BLaER1 treated with 17β-estradiol and CSF1 and Interleukin-3, amounts not matched to agents 10 nM and 100 nM (cell line): ENCODE measurements at regions not wholly inside any gene's neighbourhood (a gene's known extent, or its start where the extent isn't known, plus 50 kb on each side); places are given as distances from the start of the nearest gene placed in this dataset.

ENCODE experiments used
- H3K27ac ChIP-seq, 11 experiments: shearing (Covaris generic); formaldehyde crosslinking; 2 replicates each; pipeline ENCODE4 v1.8.1; 2022
- H3K27me3 ChIP-seq, 11 experiments: shearing (Covaris generic); formaldehyde crosslinking; 2 replicates each; pipeline ENCODE4 v1.8.1; 2022
- H3K36me3 ChIP-seq, 11 experiments: shearing (Covaris generic); formaldehyde crosslinking; 2 replicates each; pipeline ENCODE4 v1.8.1; 2022
- H3K4me1 ChIP-seq, 10 experiments: shearing (Covaris generic); formaldehyde crosslinking; 2 replicates each; pipeline ENCODE4 v1.8.1; 2022
- H3K4me2 ChIP-seq, 11 experiments: shearing (Covaris generic); formaldehyde crosslinking; 2 replicates each; pipeline ENCODE4 v1.8.1; 2022
- H3K4me3 ChIP-seq, 10 experiments: shearing (Covaris generic); formaldehyde crosslinking; 2 replicates each; pipeline ENCODE4 v1.8.1; 2022
- H3K9ac ChIP-seq, 11 experiments: shearing (Covaris generic); formaldehyde crosslinking; 2 replicates each; pipeline ENCODE4 v1.8.1; 2022
- H3K9me3 ChIP-seq, 11 experiments: shearing (Covaris generic); formaldehyde crosslinking; replicated peaks in 1 of 11; 2 replicates each; pipeline ENCODE4 v1.8.1; 2022
- H4K20me1 ChIP-seq, 11 experiments: shearing (Covaris generic); formaldehyde crosslinking; 2 replicates each; pipeline ENCODE4 v1.8.1; 2022
- Cebpa-rat ChIP-seq, 11 experiments: shearing (Covaris generic); IDR thresholded peaks; 2 replicates each; pipeline ENCODE4 v1.8.1; 2022

DNA sequence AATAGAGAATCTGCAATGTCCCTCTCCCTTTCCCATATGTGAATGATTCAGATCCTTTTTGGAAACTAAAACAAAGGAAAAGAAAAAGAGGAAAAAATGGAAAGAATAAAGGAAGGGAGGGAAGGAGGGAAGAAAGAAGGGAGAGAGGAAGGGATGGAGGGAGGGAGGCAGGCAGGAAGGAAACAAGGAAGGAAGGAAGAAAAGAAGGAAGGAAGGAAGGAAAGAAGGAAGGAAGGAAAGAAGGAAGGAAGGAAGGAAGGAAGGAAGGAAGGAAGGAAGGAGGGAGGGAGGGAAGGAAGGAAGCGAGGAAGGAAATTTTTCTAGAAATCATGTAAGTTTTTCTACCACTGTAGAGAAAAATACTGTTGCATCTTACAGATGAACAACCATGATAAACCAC, 215.0 kb upstream of the CBLB start:
- H3K36me3 ChIP-seq, result no peaks in the 10 kb centered on the region
- H3K4me3 ChIP-seq, result no peak overlapping the region
- no peak overlapping the region for H3K4me2 ChIP-seq
- H3K4me1 ChIP-seq, result no peaks in the 10 kb centered on the region
- no peak for TF ChIP-seq Cebpa-rat (IDR thresholded peaks at IDR 0.05)
- no peak overlapping the region for H3K9ac ChIP-seq
- no peak overlapping the region for H3K27ac ChIP-seq
- peaks cover 0 to 6% (median 0%) of the 10 kb centered on the region in 11 experiments; a peak in 3 of 22 replicates for H3K9me3 ChIP-seq
- no peaks in the 10 kb centered on the region for H3K27me3 ChIP-seq
- no peaks in the 10 kb centered on the region for H4K20me1 ChIP-seq

DNA sequence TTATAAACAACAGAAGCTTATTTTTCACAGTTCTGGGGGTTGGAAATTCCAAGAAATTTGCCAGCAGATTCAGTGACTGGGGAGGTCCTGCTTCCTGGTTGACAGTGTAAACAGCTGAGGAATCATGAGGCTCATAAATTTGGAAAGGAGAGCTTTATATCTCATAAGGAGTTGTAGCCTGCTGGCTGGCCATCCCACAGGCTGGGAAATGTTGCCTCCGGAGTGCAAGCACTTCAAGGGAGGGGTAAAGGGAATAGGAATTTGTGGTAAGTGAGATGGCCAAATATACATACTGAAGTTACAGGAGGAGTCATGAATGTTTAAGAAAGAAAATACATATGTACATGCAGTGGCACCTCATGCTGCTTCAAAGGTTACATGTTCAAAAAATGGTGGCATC, 217.2 kb upstream of the CBLB start:
- H3K27ac ChIP-seq, result no peak overlapping the region

GRCh38 chr3:106086636-106087035, 217.8 kb upstream of the CBLB start:
- H3K27ac ChIP-seq, result no peak overlapping the region
- peaks cover 0 to 6% (median 0%) of the 10 kb centered on the region in 11 experiments; a peak in 2 of 22 replicates for H3K9me3 ChIP-seq
- H3K27me3 ChIP-seq, result no peaks in the 10 kb centered on the region
- no peak overlapping the region for H3K4me2 ChIP-seq
- no peaks in the 10 kb centered on the region for H3K4me1 ChIP-seq
- H3K4me3 ChIP-seq, result no peak overlapping the region
- no peak for TF ChIP-seq Cebpa-rat (IDR thresholded peaks at IDR 0.05)
- H3K9ac ChIP-seq, result no peak overlapping the region
- H3K36me3 ChIP-seq, result no peaks in the 10 kb centered on the region
- no peaks in the 10 kb centered on the region for H4K20me1 ChIP-seq

More for the DNA sequence above, 217.2 kb upstream of the CBLB start:
- Histone ChIP-seq H3K4me2 (no peak overlapping the region), H3K4me1 (no peaks in the 10 kb centered on the region), H3K9ac (no peak overlapping the region), H3K4me3 (no peak overlapping the region), H4K20me1 (no peaks in the 10 kb centered on the region), H3K9me3 (peaks cover 0 to 6% (median 0%) of the 10 kb centered on the region in 11 experiments; a peak in 2 of 22 replicates), H3K27me3 (no peaks in the 10 kb centered on the region), H3K36me3 (no peaks in the 10 kb centered on the region)
- TF ChIP-seq Cebpa-rat (IDR thresholded peaks at IDR 0.05), result no peak

GRCh38 chr3:106088304-106088703, 219.5 kb upstream of the CBLB start:
- no peak overlapping the region for H3K9ac ChIP-seq
- H4K20me1 ChIP-seq, result no peaks in the 10 kb centered on the region
- H3K27ac ChIP-seq, result no peak overlapping the region
- no peaks in the 10 kb centered on the region for H3K36me3 ChIP-seq
- TF ChIP-seq Cebpa-rat (IDR thresholded peaks at IDR 0.05), result no peak
- H3K9me3 ChIP-seq, result peaks cover 0 to 6% (median 0%) of the 10 kb centered on the region in 11 experiments; a peak in 2 of 22 replicates
- no peak overlapping the region for H3K4me3 ChIP-seq
- H3K4me2 ChIP-seq, result no peak overlapping the region
- H3K4me1 ChIP-seq, result no peaks in the 10 kb centered on the region
- no peaks in the 10 kb centered on the region for H3K27me3 ChIP-seq

- H3K9me3 ChIP-seq, result peaks cover 0 to 2% (median 0%) of the 10 kb centered on the region in 11 experiments; a peak in 2 of 22 replicates
Measured at GRCh38 chr3:106088899-106089298, 220.1 kb upstream of the CBLB start.

DNA sequence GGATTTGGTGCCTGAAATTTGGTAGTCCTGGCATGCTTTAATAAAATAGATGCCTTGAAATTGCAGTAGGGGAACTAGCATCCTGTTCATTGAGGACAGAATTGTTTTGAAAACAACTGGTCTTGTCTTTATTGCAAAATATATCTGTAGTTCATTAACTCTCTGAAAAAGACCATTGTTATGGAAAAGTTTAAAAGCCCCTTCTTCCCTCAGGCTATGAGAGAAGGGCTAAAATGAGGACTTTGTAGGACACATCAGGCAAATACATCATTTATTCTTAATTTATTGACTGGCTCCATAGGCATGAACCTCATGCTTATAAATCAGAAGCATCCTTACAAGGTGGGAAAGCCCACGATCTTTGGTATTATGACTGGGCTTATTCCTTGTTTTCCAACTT, 221.0 kb upstream of the CBLB start:
- Histone ChIP-seq H3K27ac (no peak overlapping the region), H3K4me3 (no peak overlapping the region), H3K9me3 (no peaks in the 10 kb centered on the region), H4K20me1 (no peaks in the 10 kb centered on the region), H3K4me2 (no peak overlapping the region), H3K9ac (no peak overlapping the region), H3K4me1 (no peaks in the 10 kb centered on the region), H3K27me3 (no peaks in the 10 kb centered on the region), H3K36me3 (no peaks in the 10 kb centered on the region)
- no peak for TF ChIP-seq Cebpa-rat (IDR thresholded peaks at IDR 0.05)

More at GRCh38 chr3:106088899-106089298, 220.1 kb upstream of the CBLB start:
- Histone ChIP-seq H3K27me3 (no peaks in the 10 kb centered on the region), H3K27ac (no peak overlapping the region), H3K9ac (no peak overlapping the region), H3K4me1 (no peaks in the 10 kb centered on the region), H3K4me2 (no peak overlapping the region), H4K20me1 (no peaks in the 10 kb centered on the region), H3K4me3 (no peak overlapping the region), H3K36me3 (no peaks in the 10 kb centered on the region)
- TF ChIP-seq Cebpa-rat (IDR thresholded peaks at IDR 0.05), result no peak

DNA sequence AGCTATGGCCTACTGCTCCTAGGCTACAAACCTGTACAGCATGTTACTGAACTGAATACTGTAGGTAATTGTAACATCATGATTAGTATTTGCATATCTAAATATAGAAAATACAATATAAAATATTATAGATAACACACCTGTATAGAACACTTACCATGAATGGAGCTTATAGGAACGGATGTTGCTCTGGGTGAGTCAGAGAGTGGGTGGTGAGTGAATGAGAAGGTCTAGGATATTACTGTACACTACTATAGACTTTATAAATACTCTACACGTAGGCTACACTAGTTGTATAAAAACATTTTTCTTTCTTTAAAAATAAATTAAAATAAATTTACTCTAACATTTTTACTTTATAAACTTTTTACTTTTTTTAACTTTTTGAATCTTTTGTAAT, 224.0 kb upstream of the CBLB start:
- Histone ChIP-seq H3K27me3 (no peaks in the 10 kb centered on the region), H3K4me1 (no peaks in the 10 kb centered on the region), H3K9me3 (no peaks in the 10 kb centered on the region), H3K36me3 (no peaks in the 10 kb centered on the region), H3K27ac (no peak overlapping the region), H3K4me3 (no peak overlapping the region), H3K4me2 (no peak overlapping the region), H4K20me1 (no peaks in the 10 kb centered on the region), H3K9ac (no peak overlapping the region)
- TF ChIP-seq Cebpa-rat (IDR thresholded peaks at IDR 0.05), result no peak

DNA sequence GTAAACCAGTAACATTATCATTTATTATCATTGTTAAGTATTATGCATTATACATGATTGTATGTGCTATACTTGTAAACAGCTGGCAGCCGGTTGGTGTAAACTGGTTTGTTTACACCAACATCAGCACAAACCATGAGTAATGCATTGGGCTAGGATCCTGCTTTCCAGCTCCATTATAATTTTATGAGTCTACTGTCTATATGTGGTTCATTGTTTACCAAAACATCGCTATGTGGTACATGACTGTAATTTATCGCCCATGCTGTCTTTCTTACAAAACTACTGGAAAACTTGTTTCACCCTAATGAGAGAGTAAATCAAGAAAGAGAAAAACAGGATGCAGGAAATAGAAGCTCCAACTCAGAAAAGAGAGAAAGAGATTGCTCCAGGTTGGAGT, 224.8 kb upstream of the CBLB start:
- Histone ChIP-seq H3K4me2 (no peak overlapping the region), H3K27ac (no peak overlapping the region), H4K20me1 (no peaks in the 10 kb centered on the region), H3K27me3 (no peaks in the 10 kb centered on the region), H3K4me1 (no peaks in the 10 kb centered on the region), H3K9ac (no peak overlapping the region), H3K36me3 (no peaks in the 10 kb centered on the region), H3K4me3 (no peak overlapping the region), H3K9me3 (peaks cover 0 to 7% (median 0%) of the 10 kb centered on the region in 11 experiments; a peak in 5 of 22 replicates)
- no peak for TF ChIP-seq Cebpa-rat (IDR thresholded peaks at IDR 0.05)

- Histone ChIP-seq H4K20me1 (no peaks in the 10 kb centered on the region), H3K4me2 (no peak overlapping the region), H3K36me3 (no peaks in the 10 kb centered on the region), H3K4me1 (peaks cover 0 to 3% (median 0%) of the 10 kb centered on the region in 10 experiments; a peak in 1 of 20 replicates), H3K27me3 (no peaks in the 10 kb centered on the region), H3K9ac (no peak overlapping the region), H3K4me3 (no peak overlapping the region), H3K27ac (no peak overlapping the region), H3K9me3 (peaks cover 0 to 41% (median 12%) of the 10 kb centered on the region in 11 experiments; a peak in 16 of 22 replicates)
- no peak for TF ChIP-seq Cebpa-rat (IDR thresholded peaks at IDR 0.05)
Measured at GRCh38 chr3:106097817-106098435, 229.1 kb upstream of the CBLB start.

- Histone ChIP-seq H4K20me1 (no peaks in the 10 kb centered on the region), H3K9me3 (peaks cover 0 to 36% (median 17%) of the 10 kb centered on the region in 11 experiments; a peak in 17 of 22 replicates), H3K4me2 (peak overlapping the region in 6 of 11 experiments; percentile 1 to 61 (median 40); a peak in 9 of 22 replicates), H3K4me1 (peaks cover 0 to 20% (median 5%) of the 10 kb centered on the region in 10 experiments; a peak in 9 of 20 replicates), H3K27ac (peak overlapping the region in 4 of 11 experiments; percentile 24 to 64 (median 46); a peak in 8 of 22 replicates), H3K36me3 (no peaks in the 10 kb centered on the region), H3K4me3 (no peak overlapping the region), H3K9ac (no peak overlapping the region; a peak in 1 of 22 replicates), H3K27me3 (no peaks in the 10 kb centered on the region)
- TF ChIP-seq Cebpa-rat (IDR thresholded peaks at IDR 0.05), result peak in 4 of 11 experiments; percentile 26 to 63 (median 46); a peak in 4 of 22 replicates
Measured at GRCh38 chr3:106103383-106103782, 234.6 kb upstream of the CBLB start.
